ENCODE measurements at regions not wholly inside any gene's neighbourhood (a gene's known extent, or its start where the extent isn't known, plus 50 kb on each side); places are given as distances from the start of the nearest gene placed in this dataset.

- Mint-ChIP-seq H3K4me1 (no peaks in the 10 kb centered on the region), H3K27ac (no peak overlapping the region), H3K27me3 (peaks cover 28 to 36% of the 10 kb centered on the region in 2 donors), H3K9me3 (peaks cover 0 to 2% of the 10 kb centered on the region in 2 donors), H3K36me3 (no peaks in the 10 kb centered on the region), H3K4me3 (no peak overlapping the region)
- DNase-seq (no peak), ATAC-seq (replicated peaks) (no peak)
Measured at GRCh38 chr5:72040513-72040912, 66.8 kb upstream of the MAP1B start.

DNA sequence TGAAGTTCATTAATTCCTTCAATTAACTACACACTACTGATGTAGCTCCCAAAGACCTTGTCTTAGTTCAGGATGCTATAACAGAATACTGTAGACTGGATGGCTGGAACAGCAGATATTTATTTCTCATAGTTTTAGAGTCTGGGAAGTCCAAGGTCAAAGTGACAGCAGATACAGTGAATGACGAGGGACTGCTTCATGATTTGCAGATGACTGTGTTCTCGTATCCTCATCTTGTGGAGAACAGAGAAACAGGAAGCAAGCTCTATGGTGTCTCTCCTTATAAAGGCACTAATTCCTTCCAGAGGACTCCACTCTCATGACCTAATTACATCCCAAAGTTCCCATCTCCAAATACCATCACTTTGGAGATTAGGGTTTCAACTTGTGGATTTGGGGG is 65.6 kb upstream of the MAP1B start:
- DNase-seq = no peak
- Mint-ChIP-seq H3K27me3 (peaks cover 28 to 36% of the 10 kb centered on the region in 2 donors), H3K4me1 (no peaks in the 10 kb centered on the region), H3K27ac (no peak overlapping the region), H3K4me3 (no peak overlapping the region), H3K36me3 (no peaks in the 10 kb centered on the region), H3K9me3 (peaks cover 0 to 2% of the 10 kb centered on the region in 2 donors)
- ATAC-seq (replicated peaks) = no peak

GRCh38 chr5:72042097-72042496 is 65.2 kb upstream of the MAP1B start:
- Mint-ChIP-seq H3K4me3 (no peak overlapping the region), H3K4me1 (no peaks in the 10 kb centered on the region), H3K36me3 (no peaks in the 10 kb centered on the region), H3K9me3 (peaks cover 0 to 3% of the 10 kb centered on the region in 2 donors), H3K27me3 (peaks cover 25 to 31% of the 10 kb centered on the region in 2 donors), H3K27ac (no peak overlapping the region)
- no peak for DNase-seq
- no peak for ATAC-seq (replicated peaks)

DNA sequence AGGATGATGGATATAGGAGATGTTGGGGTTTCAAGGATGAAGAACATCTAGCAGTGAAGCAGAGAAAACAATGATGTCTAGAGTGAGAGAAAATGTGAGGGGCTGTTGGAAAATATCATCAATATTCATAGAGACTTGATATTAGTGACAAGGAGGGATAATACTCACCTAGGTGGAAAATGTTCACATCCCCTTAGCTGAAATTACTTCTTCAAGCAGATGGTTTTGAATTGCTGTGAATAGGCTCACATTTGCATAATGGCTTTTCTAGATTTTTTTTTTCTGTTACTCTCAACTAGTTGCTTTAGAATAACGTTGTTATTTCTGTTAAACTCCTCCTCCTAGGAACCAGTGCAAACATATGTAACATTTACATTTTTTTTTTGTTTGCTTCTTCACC is 61.6 kb upstream of the MAP1B start:
- no peak overlapping the region for H3K4me3 Mint-ChIP-seq
- peaks cover 5 to 26% of the 10 kb centered on the region in 2 donors for H3K27me3 Mint-ChIP-seq
- no peak for DNase-seq
- no peaks in the 10 kb centered on the region for H3K4me1 Mint-ChIP-seq
- H3K9me3 Mint-ChIP-seq = peaks cover 7 to 9% of the 10 kb centered on the region in 2 donors
- H3K36me3 Mint-ChIP-seq = peaks cover 0 to 2% of the 10 kb centered on the region in 2 donors
- no peak overlapping the region for H3K27ac Mint-ChIP-seq
- ATAC-seq (replicated peaks) = no peak

DNA sequence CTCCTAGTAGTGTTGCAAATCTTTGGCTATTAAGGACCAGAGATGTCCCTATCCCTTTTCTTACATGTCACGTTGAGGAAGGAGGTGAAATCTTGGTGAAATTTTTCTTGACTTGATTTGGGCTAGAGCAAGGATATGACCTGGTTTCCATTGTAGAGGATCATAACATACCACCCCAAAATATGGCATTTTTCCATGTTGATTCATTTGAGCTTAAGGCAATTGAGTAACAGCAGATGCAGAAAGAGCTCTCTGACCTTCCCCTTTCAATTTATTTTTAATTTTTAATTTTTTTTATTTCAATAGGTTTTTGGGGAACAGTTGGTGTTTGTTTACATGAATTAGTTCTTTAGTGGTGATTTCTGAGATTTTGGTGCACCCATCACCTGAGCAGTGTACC is 61.2 kb upstream of the MAP1B start:
- DNase-seq = no peak
- peaks cover 5 to 26% of the 10 kb centered on the region in 2 donors for H3K27me3 Mint-ChIP-seq
- H3K9me3 Mint-ChIP-seq = peaks cover 7 to 9% of the 10 kb centered on the region in 2 donors
- H3K27ac Mint-ChIP-seq = no peak overlapping the region
- H3K4me1 Mint-ChIP-seq = no peaks in the 10 kb centered on the region
- peaks cover 0 to 2% of the 10 kb centered on the region in 2 donors for H3K36me3 Mint-ChIP-seq
- no peak for ATAC-seq (replicated peaks)
- H3K4me3 Mint-ChIP-seq = no peak overlapping the region

- no peak overlapping the region for H3K27ac Mint-ChIP-seq
- H3K27me3 Mint-ChIP-seq = peaks cover 6% of the 10 kb centered on the region in 2 donors
- ATAC-seq (replicated peaks) = no peak
- no peak overlapping the region for H3K4me3 Mint-ChIP-seq
- no peaks in the 10 kb centered on the region for H3K4me1 Mint-ChIP-seq
- H3K9me3 Mint-ChIP-seq = peaks cover 0 to 5% of the 10 kb centered on the region in 2 donors
- H3K36me3 Mint-ChIP-seq = no peaks in the 10 kb centered on the region
- no peak for DNase-seq
Measured at GRCh38 chr5:72055636-72056035, 51.6 kb upstream of the MAP1B start.
